ENCODE measurements at regions not wholly inside any gene's neighbourhood (a gene's known extent, or its start where the extent isn't known, plus 50 kb on each side); places are given as distances from the start of the nearest gene placed in this dataset.

GRCh38 chr1:212228076-212228475 is 57.1 kb upstream of the PPP2R5A start:
- no peak for DNase-seq

GRCh38 chr1:212228591-212229119 is 56.6 kb upstream of the PPP2R5A start:
- no peak for DNase-seq

- DNase-seq, result no peak
These were observed 55.6 kb upstream of the PPP2R5A start for GRCh38 chr1:212229654-212230053.

GRCh38 chr1:212230329-212230728 is 54.9 kb upstream of the PPP2R5A start:
- DNase-seq, result no peak

- no peak for DNase-seq
These were observed 53.8 kb upstream of the PPP2R5A start for GRCh38 chr1:212231372-212231771.

GRCh38 chr1:212232090-212232489 is 53.1 kb upstream of the PPP2R5A start:
- peak in 1 of 2 donors; percentile 35 for DNase-seq

GRCh38 chr1:212233321-212233720 is 51.9 kb upstream of the PPP2R5A start:
- no peak for DNase-seq

- peak in 1 of 2 donors; percentile 90 for DNase-seq
These were observed 50.5 kb upstream of the PPP2R5A start for GRCh38 chr1:212234431-212235395.
